ENCODE measurements at regions not wholly inside any gene's neighbourhood (a gene's known extent, or its start where the extent isn't known, plus 50 kb on each side); places are given as distances from the start of the nearest gene placed in this dataset.

GRCh38 chr2:35337922-35338321, 1017.7 kb upstream of the CRIM1 start:
- Mint-ChIP-seq H3K9me3 (ENCODE audit: low read depth) (peaks cover 12% of the 10 kb centered on the region), H3K27ac (no peak overlapping the region), H3K27me3 (no peaks in the 10 kb centered on the region), H3K36me3 (ENCODE audit: insufficient read depth) (no peaks in the 10 kb centered on the region), H3K4me1 (ENCODE audit: low read depth) (no peaks in the 10 kb centered on the region), H3K4me3 (ENCODE audit: low read depth) (no peak overlapping the region)
- no peak for DNase-seq (ENCODE audit: low spot score, unreplicated experiment)
- no peak for TF ChIP-seq CTCF (IDR thresholded peaks at IDR 0.05; ENCODE audit: unreplicated experiment)

GRCh38 chr2:35314049-35314448, 1041.5 kb upstream of the CRIM1 start:
- Mint-ChIP-seq H3K27me3 (no peaks in the 10 kb centered on the region), H3K4me1 (ENCODE audit: low read depth) (no peaks in the 10 kb centered on the region), H3K9me3 (ENCODE audit: low read depth) (no peaks in the 10 kb centered on the region), H3K4me3 (ENCODE audit: low read depth) (no peak overlapping the region), H3K27ac (no peak overlapping the region), H3K36me3 (ENCODE audit: insufficient read depth) (no peaks in the 10 kb centered on the region)
- DNase-seq (ENCODE audit: low spot score, unreplicated experiment) = no peak
- no peak for TF ChIP-seq CTCF (IDR thresholded peaks at IDR 0.05; ENCODE audit: unreplicated experiment)

GRCh38 chr2:35301369-35301768, 1054.2 kb upstream of the CRIM1 start:
- DNase-seq (ENCODE audit: low spot score, unreplicated experiment) = no peak
- H3K4me3 Mint-ChIP-seq (ENCODE audit: low read depth) = no peak overlapping the region
- TF ChIP-seq CTCF (IDR thresholded peaks at IDR 0.05; ENCODE audit: unreplicated experiment) = no peak
- no peaks in the 10 kb centered on the region for H3K36me3 Mint-ChIP-seq (ENCODE audit: insufficient read depth)
- H3K27ac Mint-ChIP-seq = no peak overlapping the region
- H3K9me3 Mint-ChIP-seq (ENCODE audit: low read depth) = no peaks in the 10 kb centered on the region
- peaks cover 10% of the 10 kb centered on the region for H3K4me1 Mint-ChIP-seq (ENCODE audit: low read depth)
- H3K27me3 Mint-ChIP-seq = no peaks in the 10 kb centered on the region

- H3K27ac Mint-ChIP-seq = no peak overlapping the region
- peaks cover 10% of the 10 kb centered on the region for H3K4me1 Mint-ChIP-seq (ENCODE audit: low read depth)
- no peaks in the 10 kb centered on the region for H3K27me3 Mint-ChIP-seq
- no peak for TF ChIP-seq CTCF (IDR thresholded peaks at IDR 0.05; ENCODE audit: unreplicated experiment)
- H3K36me3 Mint-ChIP-seq (ENCODE audit: insufficient read depth) = no peaks in the 10 kb centered on the region
- H3K4me3 Mint-ChIP-seq (ENCODE audit: low read depth) = no peak overlapping the region
- H3K9me3 Mint-ChIP-seq (ENCODE audit: low read depth) = no peaks in the 10 kb centered on the region
- DNase-seq (ENCODE audit: low spot score, unreplicated experiment) = no peak
Measured at GRCh38 chr2:35298493-35298892, 1057.1 kb upstream of the CRIM1 start.

GRCh38 chr2:35297403-35297802, 1058.2 kb upstream of the CRIM1 start:
- TF ChIP-seq CTCF (IDR thresholded peaks at IDR 0.05; ENCODE audit: unreplicated experiment) = no peak
- Mint-ChIP-seq H3K36me3 (ENCODE audit: insufficient read depth) (no peaks in the 10 kb centered on the region), H3K27ac (no peak overlapping the region), H3K27me3 (no peaks in the 10 kb centered on the region), H3K4me1 (ENCODE audit: low read depth) (peaks cover 10% of the 10 kb centered on the region), H3K9me3 (ENCODE audit: low read depth) (no peaks in the 10 kb centered on the region), H3K4me3 (ENCODE audit: low read depth) (no peak overlapping the region)
- no peak for DNase-seq (ENCODE audit: low spot score, unreplicated experiment)
